ENCODE measurements at regions not wholly inside any gene's neighbourhood (a gene's known extent, or its start where the extent isn't known, plus 50 kb on each side); places are given as distances from the start of the nearest gene placed in this dataset.

- TF ChIP-seq, protein P1, sequence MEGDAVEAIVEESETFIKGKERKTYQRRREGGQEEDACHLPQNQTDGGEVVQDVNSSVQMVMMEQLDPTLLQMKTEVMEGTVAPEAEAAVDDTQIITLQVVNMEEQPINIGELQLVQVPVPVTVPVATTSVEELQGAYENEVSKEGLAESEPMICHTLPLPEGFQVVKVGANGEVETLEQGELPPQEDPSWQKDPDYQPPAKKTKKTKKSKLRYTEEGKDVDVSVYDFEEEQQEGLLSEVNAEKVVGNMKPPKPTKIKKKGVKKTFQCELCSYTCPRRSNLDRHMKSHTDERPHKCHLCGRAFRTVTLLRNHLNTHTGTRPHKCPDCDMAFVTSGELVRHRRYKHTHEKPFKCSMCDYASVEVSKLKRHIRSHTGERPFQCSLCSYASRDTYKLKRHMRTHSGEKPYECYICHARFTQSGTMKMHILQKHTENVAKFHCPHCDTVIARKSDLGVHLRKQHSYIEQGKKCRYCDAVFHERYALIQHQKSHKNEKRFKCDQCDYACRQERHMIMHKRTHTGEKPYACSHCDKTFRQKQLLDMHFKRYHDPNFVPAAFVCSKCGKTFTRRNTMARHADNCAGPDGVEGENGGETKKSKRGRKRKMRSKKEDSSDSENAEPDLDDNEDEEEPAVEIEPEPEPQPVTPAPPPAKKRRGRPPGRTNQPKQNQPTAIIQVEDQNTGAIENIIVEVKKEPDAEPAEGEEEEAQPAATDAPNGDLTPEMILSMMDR (IDR thresholded peaks at IDR 0.05) = no peak
- TF ChIP-seq EP300 (IDR thresholded peaks at IDR 0.05) = no peak
Observed at GRCh38 chr13:76389321-76389720, 496.9 kb downstream of the KCTD12 start.

Data from upper lobe of left lung (tissue), 4 donors.